ENCODE measurements at regions not wholly inside any gene's neighbourhood (a gene's known extent, or its start where the extent isn't known, plus 50 kb on each side); places are given as distances from the start of the nearest gene placed in this dataset.

GRCh38 chr7:25035274-25035673 is 55.3 kb upstream of the OSBPL3 start:
- TF ChIP-seq CTCF (conservative IDR thresholded peaks at IDR 0.05): no peak
- no peak overlapping the region for H3K27ac ChIP-seq

DNA sequence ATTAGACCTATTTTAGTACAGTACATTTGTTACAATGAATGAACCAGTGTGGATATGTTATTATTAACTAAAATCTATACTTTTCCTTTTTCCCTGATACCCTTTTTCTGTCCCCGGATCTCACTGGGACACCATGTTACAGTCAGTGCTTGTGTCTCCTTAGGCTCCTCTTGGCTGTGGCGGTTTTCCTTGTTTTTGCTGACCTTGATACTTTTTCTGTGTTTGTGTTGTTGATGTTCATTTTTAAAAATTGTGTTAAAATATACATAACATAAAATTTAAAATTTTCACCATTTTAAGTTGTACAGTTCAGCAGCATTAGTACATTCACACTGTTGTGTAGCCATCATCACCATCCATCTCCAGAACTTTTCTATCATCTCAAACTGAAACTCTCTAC is 54.2 kb upstream of the OSBPL3 start:
- TF ChIP-seq CTCF (conservative IDR thresholded peaks at IDR 0.05): no peak
- no peak overlapping the region for H3K27ac ChIP-seq

GRCh38 chr7:25032774-25033743 is 53.1 kb upstream of the OSBPL3 start:
- no peak overlapping the region for H3K27ac ChIP-seq
- no peak for TF ChIP-seq CTCF (conservative IDR thresholded peaks at IDR 0.05)

GRCh38 chr7:25031432-25031831 is 51.5 kb upstream of the OSBPL3 start:
- no peak overlapping the region for H3K27ac ChIP-seq
- TF ChIP-seq CTCF (conservative IDR thresholded peaks at IDR 0.05): no peak

DNA sequence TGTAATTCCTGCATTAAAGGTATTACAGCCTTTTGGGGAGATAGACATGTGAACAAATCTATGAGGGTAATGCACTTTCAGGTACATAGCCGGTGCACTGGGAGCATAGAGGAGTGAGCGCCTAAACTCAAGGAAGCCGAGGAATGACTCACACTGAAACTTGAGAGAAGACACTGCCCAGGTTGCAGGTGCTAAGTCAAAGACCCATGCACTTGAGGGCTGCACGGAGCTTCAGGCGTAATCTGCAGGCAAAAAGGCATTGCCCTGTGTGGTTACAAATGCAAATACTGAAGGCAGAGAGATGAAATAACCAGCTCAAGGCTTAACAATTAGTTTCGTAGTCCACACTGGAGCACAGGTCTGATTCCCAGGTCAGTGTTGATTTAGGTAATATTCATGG is 51.0 kb upstream of the OSBPL3 start:
- H3K27ac ChIP-seq: no peak overlapping the region
- TF ChIP-seq CTCF (conservative IDR thresholded peaks at IDR 0.05): no peak

All from VCaP (cell line).